ENCODE measurements at regions not wholly inside any gene's neighbourhood (a gene's known extent, or its start where the extent isn't known, plus 50 kb on each side); places are given as distances from the start of the nearest gene placed in this dataset.

DNA sequence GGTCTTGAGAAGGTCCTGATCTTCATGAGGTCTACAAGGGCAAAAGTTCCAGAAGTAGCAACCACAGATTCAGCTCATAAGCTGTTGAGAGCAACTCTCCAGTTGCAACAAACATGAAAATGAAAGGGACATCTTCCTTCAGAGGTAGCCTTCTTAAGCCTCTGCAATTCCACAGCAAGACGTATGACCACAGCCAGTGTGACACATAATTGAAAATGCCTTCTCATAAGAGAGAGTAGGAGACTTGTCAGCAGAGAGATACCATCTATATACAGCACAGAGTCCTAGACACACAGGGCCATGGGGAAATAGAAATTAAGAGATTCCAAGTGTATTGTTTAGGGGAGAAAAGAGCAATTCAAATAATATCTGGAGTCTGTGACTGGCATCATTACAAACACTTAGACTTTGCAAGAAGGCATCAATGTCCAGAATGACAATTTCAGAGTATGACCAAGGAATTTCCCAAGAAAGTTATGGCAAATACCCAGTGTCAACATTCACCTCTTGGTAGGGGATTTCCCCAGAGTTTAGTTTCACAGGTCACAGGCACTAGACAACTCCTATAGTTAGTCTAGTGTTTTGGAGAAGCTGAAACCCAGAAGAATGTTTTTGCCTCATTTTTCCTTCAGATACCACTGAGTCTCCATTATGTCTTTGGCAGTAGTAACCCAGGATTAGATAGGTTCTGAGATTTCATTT is 340.3 kb downstream of the ZNF674 start:
- TF ChIP-seq, protein P1, sequence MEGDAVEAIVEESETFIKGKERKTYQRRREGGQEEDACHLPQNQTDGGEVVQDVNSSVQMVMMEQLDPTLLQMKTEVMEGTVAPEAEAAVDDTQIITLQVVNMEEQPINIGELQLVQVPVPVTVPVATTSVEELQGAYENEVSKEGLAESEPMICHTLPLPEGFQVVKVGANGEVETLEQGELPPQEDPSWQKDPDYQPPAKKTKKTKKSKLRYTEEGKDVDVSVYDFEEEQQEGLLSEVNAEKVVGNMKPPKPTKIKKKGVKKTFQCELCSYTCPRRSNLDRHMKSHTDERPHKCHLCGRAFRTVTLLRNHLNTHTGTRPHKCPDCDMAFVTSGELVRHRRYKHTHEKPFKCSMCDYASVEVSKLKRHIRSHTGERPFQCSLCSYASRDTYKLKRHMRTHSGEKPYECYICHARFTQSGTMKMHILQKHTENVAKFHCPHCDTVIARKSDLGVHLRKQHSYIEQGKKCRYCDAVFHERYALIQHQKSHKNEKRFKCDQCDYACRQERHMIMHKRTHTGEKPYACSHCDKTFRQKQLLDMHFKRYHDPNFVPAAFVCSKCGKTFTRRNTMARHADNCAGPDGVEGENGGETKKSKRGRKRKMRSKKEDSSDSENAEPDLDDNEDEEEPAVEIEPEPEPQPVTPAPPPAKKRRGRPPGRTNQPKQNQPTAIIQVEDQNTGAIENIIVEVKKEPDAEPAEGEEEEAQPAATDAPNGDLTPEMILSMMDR (CRISPR knock-in tag; IDR thresholded peaks at IDR 0.05): no peak
- TF ChIP-seq SUZ12 (IDR thresholded peaks at IDR 0.05; ENCODE audit: low read depth, low read length): no peak
- TF ChIP-seq MXI1 (IDR thresholded peaks at IDR 0.05; ENCODE audit: borderline replicate concordance, low read depth, low read length): no peak
- TF ChIP-seq HOXA5 (CRISPR knock-in tag; IDR thresholded peaks at IDR 0.05): no peak
- no peak for TF ChIP-seq ZSCAN29 (CRISPR knock-in tag; conservative IDR thresholded peaks at IDR 0.05)
